ENCODE measurements at regions not wholly inside any gene's neighbourhood (a gene's known extent, or its start where the extent isn't known, plus 50 kb on each side); places are given as distances from the start of the nearest gene placed in this dataset.

DNA sequence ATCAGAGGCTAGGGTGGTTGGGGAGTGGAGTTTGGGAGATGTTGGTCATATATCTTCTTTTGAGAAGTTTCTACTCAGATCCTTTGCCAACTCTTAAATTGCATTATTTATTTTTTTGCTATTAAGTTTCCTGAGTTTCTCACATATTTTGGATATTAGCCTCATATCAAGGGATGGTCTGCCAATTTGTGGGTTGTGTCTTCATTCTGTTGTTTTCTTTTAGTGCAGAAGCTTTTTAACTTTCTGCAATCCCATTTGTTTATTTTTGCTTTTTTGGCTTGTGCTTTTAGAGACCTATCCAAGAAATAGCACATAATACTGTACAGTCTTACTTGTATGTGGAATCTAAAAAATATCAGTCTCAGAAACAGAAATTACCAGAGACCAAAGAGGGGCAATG is 509.2 kb upstream of the HS3ST1 start:
- TF ChIP-seq, protein P1, sequence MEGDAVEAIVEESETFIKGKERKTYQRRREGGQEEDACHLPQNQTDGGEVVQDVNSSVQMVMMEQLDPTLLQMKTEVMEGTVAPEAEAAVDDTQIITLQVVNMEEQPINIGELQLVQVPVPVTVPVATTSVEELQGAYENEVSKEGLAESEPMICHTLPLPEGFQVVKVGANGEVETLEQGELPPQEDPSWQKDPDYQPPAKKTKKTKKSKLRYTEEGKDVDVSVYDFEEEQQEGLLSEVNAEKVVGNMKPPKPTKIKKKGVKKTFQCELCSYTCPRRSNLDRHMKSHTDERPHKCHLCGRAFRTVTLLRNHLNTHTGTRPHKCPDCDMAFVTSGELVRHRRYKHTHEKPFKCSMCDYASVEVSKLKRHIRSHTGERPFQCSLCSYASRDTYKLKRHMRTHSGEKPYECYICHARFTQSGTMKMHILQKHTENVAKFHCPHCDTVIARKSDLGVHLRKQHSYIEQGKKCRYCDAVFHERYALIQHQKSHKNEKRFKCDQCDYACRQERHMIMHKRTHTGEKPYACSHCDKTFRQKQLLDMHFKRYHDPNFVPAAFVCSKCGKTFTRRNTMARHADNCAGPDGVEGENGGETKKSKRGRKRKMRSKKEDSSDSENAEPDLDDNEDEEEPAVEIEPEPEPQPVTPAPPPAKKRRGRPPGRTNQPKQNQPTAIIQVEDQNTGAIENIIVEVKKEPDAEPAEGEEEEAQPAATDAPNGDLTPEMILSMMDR (IDR thresholded peaks at IDR 0.05 in 2 of 3, conservative IDR thresholded peaks at IDR 0.05 in 1 of 3; ENCODE audit: insufficient read depth in 2 of 3, low read depth in 1 of 3, low read length in 3 of 3) = no peak
- TF ChIP-seq, protein P2, sequence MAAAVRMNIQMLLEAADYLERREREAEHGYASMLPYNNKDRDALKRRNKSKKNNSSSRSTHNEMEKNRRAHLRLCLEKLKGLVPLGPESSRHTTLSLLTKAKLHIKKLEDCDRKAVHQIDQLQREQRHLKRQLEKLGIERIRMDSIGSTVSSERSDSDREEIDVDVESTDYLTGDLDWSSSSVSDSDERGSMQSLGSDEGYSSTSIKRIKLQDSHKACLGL (CRISPR knock-in tag; IDR thresholded peaks at IDR 0.05; ENCODE audit: borderline replicate concordance, poor library complexity, severe bottlenecking) = no peak
- TF ChIP-seq JUN (IDR thresholded peaks at IDR 0.05; ENCODE audit: borderline replicate concordance, low read depth, low read length) (no peak), JUN (CRISPR knock-in tag; IDR thresholded peaks at IDR 0.05; ENCODE audit: borderline replicate concordance) (no peak), SETDB1 (IDR thresholded peaks at IDR 0.05; ENCODE audit: low read length) (no peak)
- TF ChIP-seq, protein P3, sequence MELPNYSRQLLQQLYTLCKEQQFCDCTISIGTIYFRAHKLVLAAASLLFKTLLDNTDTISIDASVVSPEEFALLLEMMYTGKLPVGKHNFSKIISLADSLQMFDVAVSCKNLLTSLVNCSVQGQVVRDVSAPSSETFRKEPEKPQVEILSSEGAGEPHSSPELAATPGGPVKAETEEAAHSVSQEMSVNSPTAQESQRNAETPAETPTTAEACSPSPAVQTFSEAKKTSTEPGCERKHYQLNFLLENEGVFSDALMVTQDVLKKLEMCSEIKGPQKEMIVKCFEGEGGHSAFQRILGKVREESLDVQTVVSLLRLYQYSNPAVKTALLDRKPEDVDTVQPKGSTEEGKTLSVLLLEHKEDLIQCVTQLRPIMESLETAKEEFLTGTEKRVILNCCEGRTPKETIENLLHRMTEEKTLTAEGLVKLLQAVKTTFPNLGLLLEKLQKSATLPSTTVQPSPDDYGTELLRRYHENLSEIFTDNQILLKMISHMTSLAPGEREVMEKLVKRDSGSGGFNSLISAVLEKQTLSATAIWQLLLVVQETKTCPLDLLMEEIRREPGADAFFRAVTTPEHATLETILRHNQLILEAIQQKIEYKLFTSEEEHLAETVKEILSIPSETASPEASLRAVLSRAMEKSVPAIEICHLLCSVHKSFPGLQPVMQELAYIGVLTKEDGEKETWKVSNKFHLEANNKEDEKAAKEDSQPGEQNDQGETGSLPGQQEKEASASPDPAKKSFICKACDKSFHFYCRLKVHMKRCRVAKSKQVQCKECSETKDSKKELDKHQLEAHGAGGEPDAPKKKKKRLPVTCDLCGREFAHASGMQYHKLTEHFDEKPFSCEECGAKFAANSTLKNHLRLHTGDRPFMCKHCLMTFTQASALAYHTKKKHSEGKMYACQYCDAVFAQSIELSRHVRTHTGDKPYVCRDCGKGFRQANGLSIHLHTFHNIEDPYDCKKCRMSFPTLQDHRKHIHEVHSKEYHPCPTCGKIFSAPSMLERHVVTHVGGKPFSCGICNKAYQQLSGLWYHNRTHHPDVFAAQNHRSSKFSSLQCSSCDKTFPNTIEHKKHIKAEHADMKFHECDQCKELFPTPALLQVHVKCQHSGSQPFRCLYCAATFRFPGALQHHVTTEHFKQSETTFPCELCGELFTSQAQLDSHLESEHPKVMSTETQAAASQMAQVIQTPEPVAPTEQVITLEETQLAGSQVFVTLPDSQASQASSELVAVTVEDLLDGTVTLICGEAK (IDR thresholded peaks at IDR 0.05) = no peak
- TF ChIP-seq, protein P3 (CRISPR knock-in tag; IDR thresholded peaks at IDR 0.05) = no peak
- TF ChIP-seq, protein P4, sequence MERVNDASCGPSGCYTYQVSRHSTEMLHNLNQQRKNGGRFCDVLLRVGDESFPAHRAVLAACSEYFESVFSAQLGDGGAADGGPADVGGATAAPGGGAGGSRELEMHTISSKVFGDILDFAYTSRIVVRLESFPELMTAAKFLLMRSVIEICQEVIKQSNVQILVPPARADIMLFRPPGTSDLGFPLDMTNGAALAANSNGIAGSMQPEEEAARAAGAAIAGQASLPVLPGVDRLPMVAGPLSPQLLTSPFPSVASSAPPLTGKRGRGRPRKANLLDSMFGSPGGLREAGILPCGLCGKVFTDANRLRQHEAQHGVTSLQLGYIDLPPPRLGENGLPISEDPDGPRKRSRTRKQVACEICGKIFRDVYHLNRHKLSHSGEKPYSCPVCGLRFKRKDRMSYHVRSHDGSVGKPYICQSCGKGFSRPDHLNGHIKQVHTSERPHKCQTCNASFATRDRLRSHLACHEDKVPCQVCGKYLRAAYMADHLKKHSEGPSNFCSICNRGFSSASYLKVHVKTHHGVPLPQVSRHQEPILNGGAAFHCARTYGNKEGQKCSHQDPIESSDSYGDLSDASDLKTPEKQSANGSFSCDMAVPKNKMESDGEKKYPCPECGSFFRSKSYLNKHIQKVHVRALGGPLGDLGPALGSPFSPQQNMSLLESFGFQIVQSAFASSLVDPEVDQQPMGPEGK (CRISPR knock-in tag; IDR thresholded peaks at IDR 0.05; ENCODE audit: borderline replicate concordance) = no peak
- TF ChIP-seq, protein P5, sequence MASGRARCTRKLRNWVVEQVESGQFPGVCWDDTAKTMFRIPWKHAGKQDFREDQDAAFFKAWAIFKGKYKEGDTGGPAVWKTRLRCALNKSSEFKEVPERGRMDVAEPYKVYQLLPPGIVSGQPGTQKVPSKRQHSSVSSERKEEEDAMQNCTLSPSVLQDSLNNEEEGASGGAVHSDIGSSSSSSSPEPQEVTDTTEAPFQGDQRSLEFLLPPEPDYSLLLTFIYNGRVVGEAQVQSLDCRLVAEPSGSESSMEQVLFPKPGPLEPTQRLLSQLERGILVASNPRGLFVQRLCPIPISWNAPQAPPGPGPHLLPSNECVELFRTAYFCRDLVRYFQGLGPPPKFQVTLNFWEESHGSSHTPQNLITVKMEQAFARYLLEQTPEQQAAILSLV (tag; IDR thresholded peaks at IDR 0.05) = no peak

All from K562 (cell line).